ENCODE measurements at regions not wholly inside any gene's neighbourhood (a gene's known extent, or its start where the extent isn't known, plus 50 kb on each side); places are given as distances from the start of the nearest gene placed in this dataset.

GRCh38 chr1:79603843-79604242 is 597.3 kb upstream of the ADGRL4 start:
- TF ChIP-seq CTCF (IDR thresholded peaks at IDR 0.05) (no peak), POLR2AphosphoS5 (IDR thresholded peaks at IDR 0.05) (no peak), POLR2A (IDR thresholded peaks at IDR 0.05; ENCODE audit: low read depth) (no peak), EP300 (IDR thresholded peaks at IDR 0.05) (no peak)
